H1 (cell line): ENCODE measurements at regions not wholly inside any gene's neighbourhood (a gene's known extent, or its start where the extent isn't known, plus 50 kb on each side); places are given as distances from the start of the nearest gene placed in this dataset.

ENCODE experiments used
- ATF2 ChIP-seq: IDR thresholded peaks from 2 replicates; pipeline ENCODE4 v1.6.1; 2012; ENCODE audit warnings: low read length, inconsistent platforms
- CEBPB ChIP-seq: IDR thresholded peaks from 2 replicates; pipeline ENCODE4 v1.6.1; 2012; ENCODE audit warnings: low read depth, low read length
- CREB1 ChIP-seq: IDR thresholded peaks from 2 replicates; pipeline ENCODE4 v1.6.1; 2012; ENCODE audit warnings: inconsistent platforms
- CTCF ChIP-seq, 3 experiments: IDR thresholded peaks; 1 replicate in 2 of 3; 2 replicates in 1 of 3; pipeline versions ENCODE4 v1.5.1 to v1.6.1; 2011; ENCODE audit warnings: low read length in 3 of 3, mild to moderate bottlenecking in 3 of 3, inconsistent platforms in 2 of 3, low read depth in 1 of 3, moderate library complexity in 1 of 3; ENCODE audit not compliant: insufficient read depth in 1 of 3; ENCODE audit errors: control extremely low read depth in 1 of 3
- MAFK ChIP-seq: IDR thresholded peaks from 2 replicates; pipeline ENCODE4 v1.6.1; 2012; ENCODE audit warnings: low read depth, mild to moderate bottlenecking, improper control_type of control experiment, low read length
- MAX ChIP-seq: IDR thresholded peaks from 2 replicates; pipeline ENCODE4 v1.6.1; 2012; ENCODE audit warnings: inconsistent platforms
- POLR2A ChIP-seq, 2 experiments: IDR thresholded peaks; 1 replicate in 1 of 2; 2 replicates in 1 of 2; pipeline ENCODE4 v1.6.1; 2011; ENCODE audit warnings: low read depth in 2 of 2, low read length in 2 of 2, mild to moderate bottlenecking in 2 of 2; ENCODE audit errors: control extremely low read depth in 1 of 2
- POLR2AphosphoS5 ChIP-seq: IDR thresholded peaks from 2 replicates; pipeline ENCODE4 v1.6.1; 2011; ENCODE audit warnings: low read depth, low read length
- RAD21 ChIP-seq, 2 experiments: IDR thresholded peaks in 1 of 2; conservative IDR thresholded peaks in 1 of 2; 2 replicates each; pipeline ENCODE4 v1.6.1; 2011; ENCODE audit warnings: low read depth in 2 of 2, low read length in 2 of 2, improper control_type of control experiment in 1 of 2, inconsistent platforms in 1 of 2, mild to moderate bottlenecking in 1 of 2, moderate library complexity in 1 of 2
- TCF12 ChIP-seq: IDR thresholded peaks from 2 replicates; pipeline ENCODE4 v1.6.1; 2011; ENCODE audit warnings: low read depth, mild to moderate bottlenecking, low read length

GRCh38 chr18:77457681-77458080 lies 208.0 kb downstream of the GALR1 start:
- TF ChIP-seq RAD21 (IDR thresholded peaks at IDR 0.05 in 1 of 2, conservative IDR thresholded peaks at IDR 0.05 in 1 of 2; ENCODE audit: low read depth in 2 of 2, low read length in 2 of 2) (no peak), POLR2AphosphoS5 (no peak), CTCF (IDR thresholded peaks at IDR 0.05; ENCODE audit: control extremely low read depth in 1 of 3, insufficient read depth in 1 of 3, low read depth in 1 of 3, low read length in 3 of 3) (no peak), MAFK (no peak), MAX (no peak), CREB1 (no peak), POLR2A (IDR thresholded peaks at IDR 0.05; ENCODE audit: control extremely low read depth in 1 of 2, low read depth in 2 of 2, low read length in 2 of 2) (no peak), CEBPB (no peak), ATF2 (no peak), TCF12 (no peak)
